ENCODE measurements at regions not wholly inside any gene's neighbourhood (a gene's known extent, or its start where the extent isn't known, plus 50 kb on each side); places are given as distances from the start of the nearest gene placed in this dataset.
A peak's percentile ranks its signal among the peaks of the same experiment; 100 is the strongest.

DNA sequence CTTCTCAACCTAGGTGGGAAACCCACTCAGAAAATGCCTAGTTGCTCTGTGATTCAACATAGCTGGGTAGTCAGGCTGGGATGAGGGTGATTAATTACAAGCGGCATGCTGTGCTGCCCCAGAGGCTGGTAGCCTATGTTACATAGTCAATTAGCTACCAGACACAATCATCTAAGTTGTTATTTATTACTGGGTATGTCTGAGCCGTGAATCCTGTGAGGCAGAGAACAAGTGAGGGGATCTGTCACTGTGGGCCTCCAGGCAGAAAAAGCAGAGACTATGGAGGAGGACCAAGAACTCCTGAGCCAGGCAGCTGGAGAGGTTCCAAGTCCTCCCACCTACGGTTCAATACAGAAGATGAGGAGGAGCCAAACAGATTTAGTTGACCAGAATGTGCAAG is 186.6 kb upstream of the BDNF start:
- TF ChIP-seq, protein P1, sequence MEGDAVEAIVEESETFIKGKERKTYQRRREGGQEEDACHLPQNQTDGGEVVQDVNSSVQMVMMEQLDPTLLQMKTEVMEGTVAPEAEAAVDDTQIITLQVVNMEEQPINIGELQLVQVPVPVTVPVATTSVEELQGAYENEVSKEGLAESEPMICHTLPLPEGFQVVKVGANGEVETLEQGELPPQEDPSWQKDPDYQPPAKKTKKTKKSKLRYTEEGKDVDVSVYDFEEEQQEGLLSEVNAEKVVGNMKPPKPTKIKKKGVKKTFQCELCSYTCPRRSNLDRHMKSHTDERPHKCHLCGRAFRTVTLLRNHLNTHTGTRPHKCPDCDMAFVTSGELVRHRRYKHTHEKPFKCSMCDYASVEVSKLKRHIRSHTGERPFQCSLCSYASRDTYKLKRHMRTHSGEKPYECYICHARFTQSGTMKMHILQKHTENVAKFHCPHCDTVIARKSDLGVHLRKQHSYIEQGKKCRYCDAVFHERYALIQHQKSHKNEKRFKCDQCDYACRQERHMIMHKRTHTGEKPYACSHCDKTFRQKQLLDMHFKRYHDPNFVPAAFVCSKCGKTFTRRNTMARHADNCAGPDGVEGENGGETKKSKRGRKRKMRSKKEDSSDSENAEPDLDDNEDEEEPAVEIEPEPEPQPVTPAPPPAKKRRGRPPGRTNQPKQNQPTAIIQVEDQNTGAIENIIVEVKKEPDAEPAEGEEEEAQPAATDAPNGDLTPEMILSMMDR (conservative IDR thresholded peaks at IDR 0.05), result no peak
- H3K27ac ChIP-seq, result no peak overlapping the region

DNA sequence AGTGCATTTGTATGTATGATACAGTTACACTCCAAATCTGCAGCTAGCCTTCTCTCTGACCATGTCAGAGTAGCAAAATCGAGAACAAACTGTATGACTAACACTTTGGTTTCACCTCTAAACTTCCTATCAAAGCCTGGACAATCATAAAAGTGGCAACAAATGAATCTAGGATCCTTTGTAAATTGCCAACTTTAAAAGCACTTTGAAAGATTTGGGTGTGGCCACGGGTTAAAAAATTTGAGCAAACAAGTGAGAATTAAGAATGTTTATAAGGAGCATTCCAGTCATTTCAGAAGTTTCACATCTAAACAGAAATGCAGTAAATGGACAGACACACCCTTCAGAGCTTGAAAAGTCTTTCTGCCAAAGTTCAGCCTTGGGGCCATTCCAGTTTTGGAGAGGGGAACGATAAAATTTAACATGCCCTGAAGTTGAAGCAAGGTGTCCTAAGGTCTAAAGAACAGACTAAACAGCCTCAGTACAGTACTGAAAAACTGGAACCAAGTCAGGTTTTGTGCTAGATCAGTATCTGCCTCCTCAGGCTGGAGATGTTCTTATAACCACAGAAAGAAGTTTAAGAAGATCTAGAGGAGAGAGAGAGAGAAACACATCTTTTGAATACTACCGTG is 181.9 kb upstream of the BDNF start:
- no peak overlapping the region for H3K27ac ChIP-seq

DNA sequence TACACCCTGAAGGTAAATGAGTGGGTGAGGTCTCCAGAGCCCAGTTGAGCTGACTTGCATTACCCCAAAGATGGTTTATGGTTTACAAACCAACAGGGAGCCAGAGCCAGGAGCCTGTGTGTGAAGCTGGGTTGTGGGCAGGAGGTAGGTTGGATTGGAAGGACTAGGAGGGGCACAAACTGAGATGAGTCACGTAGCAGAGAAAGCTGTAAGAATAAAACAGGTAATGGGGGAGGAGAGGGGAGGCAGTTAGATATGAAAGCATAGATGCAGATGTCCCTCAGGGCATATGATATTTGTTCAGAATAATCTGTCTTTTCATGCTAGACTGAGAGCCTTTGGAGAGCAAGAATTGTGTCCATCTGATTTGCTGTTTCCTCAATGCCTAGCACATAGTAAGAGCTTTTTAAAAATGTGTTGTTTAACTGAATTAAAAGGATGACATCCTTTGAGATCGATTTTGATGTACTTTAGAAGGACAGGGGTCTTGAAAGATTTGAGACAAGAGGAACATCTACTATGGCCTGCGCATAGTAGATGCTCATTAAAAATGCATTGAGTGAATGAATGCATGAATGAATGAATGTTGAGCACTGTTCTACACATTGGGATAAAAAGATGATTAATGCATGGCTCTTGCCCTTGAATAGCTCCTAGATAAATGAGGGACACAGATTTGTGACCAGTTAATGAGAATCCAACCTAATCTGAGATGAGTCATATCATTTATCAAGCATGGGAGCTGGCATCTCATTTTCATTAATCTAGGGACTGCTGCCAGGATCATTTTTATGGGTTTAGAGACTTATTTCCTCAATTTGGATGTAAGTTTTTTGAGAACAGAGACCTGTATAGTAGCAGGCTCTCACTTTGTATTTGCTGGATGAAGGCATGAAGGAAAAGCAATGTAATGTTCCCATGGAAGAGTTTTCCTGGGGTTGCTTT is 175.8 kb upstream of the BDNF start:
- TF ChIP-seq, protein P1 (conservative IDR thresholded peaks at IDR 0.05), result no peak
- no peak overlapping the region for H3K27ac ChIP-seq

More for the DNA sequence above, 181.9 kb upstream of the BDNF start:
- TF ChIP-seq, protein P1 (conservative IDR thresholded peaks at IDR 0.05), result no peak

DNA sequence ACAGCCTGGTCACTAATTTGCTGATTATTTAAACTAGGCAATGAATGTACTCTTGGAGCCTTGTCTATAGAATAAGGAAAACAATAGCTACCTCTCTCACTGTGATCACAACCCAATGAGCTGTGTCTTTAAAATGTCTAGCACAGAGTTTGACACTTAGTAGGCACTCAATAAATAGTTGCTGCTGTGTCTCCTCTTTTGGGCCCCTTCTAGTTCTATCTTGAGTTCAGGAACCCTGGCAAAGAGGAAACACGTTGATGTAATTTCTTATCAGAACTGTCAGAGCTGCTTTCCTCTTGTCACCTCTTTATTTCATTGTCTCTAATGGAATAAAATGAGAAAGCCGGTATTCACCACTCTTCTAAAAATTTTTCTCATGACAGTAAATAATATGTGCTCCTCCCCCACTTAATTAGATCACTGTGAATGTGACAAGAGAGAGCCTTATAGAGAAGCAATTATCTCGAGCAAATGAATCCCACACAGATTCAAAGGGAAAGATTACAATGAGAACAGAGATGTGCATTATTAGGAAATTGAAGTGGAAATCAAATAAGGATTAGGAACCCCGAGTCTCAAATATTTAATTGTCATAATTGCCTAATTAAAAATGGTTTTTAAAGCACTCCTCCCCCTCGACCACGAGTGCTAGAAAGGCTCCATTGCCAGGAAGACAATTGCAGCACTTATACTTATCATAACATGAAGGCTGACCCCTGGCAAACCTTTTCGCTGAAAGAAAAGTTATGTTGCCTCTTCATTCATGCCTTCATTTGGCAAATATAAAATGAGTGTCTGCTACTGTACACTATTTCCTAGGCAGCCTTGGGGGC is 175.0 kb upstream of the BDNF start:
- peak overlapping the region; percentile 86 for H3K27ac ChIP-seq
- TF ChIP-seq, protein P1 (conservative IDR thresholded peaks at IDR 0.05), result no peak

DNA sequence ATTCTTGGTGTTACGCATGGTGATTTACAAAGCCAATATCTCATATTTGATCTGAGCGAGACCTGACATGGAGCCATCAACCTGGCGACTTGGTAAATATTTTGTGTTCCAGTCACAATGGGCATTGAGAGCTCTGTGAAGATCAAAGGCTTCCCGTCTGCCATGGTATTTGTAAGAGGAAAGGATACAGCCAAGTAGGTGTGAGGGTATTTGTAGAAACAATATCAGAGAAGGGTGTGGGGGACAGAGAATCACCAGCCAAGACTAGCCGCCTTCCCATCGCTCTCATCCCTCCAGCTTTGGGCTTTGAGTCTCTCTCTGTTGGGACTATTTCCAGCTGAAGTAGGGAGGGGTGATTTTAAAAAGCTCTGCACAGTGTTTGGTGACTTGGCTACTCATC is 173.4 kb upstream of the BDNF start:
- TF ChIP-seq, protein P1 (conservative IDR thresholded peaks at IDR 0.05), result no peak
- H3K27ac ChIP-seq, result peak overlapping the region; percentile 86

DNA sequence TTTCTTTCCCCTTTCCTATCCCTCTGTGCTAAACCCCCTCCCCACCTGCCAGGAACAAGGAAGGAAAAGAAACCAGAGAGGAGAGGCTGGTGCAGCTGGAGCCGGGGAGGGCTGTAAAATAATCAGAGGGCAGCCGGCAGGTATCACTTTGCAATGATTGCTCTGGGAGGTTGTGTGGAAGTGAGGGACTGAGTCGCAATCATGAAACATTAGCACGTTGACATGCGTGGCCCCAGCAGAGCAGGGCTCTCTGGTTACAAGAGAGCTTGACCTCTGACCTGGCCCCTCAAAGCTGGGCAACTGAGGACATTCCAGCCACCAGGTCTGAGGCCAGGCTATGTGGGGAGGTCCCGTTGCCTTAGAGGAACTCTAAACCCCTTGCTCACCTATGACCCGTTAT is 170.8 kb upstream of the BDNF start:
- no peak overlapping the region for H3K27ac ChIP-seq
- TF ChIP-seq, protein P1 (conservative IDR thresholded peaks at IDR 0.05), result no peak

DNA sequence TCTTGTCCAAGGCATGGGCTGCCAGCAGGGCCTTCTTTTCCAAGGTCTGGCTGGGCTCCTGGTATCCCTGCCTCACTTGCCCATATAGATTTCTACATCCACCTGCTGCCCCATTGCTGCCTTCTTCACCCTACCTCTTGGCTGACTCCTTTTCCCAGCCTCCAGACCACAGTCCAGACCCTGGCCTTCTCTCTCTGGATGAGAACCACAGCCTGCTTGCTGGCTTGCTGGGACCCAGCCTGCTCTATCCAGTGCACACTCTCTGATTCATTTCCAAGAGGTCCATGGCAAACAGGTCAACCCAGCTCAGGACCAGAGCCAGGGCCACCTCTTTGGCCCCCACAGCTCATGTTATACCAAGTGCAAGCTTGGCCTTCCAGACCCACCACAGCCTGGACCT is 169.4 kb upstream of the BDNF start:
- TF ChIP-seq, protein P1 (conservative IDR thresholded peaks at IDR 0.05), result no peak
- no peak overlapping the region for H3K27ac ChIP-seq

Measured in VCaP (cell line).